Left renal pelvis (tissue), 4 donors: ENCODE measurements at regions not wholly inside any gene's neighbourhood (a gene's known extent, or its start where the extent isn't known, plus 50 kb on each side); places are given as distances from the start of the nearest gene placed in this dataset.

Experiments used
- DNase-seq, 4 donors: peaks; one replicate each; pipeline ENCODE4 v3.0.0-alpha.2; 2013; ENCODE audit warnings: low read depth in 4 of 4, low spot score in 3 of 4

DNA sequence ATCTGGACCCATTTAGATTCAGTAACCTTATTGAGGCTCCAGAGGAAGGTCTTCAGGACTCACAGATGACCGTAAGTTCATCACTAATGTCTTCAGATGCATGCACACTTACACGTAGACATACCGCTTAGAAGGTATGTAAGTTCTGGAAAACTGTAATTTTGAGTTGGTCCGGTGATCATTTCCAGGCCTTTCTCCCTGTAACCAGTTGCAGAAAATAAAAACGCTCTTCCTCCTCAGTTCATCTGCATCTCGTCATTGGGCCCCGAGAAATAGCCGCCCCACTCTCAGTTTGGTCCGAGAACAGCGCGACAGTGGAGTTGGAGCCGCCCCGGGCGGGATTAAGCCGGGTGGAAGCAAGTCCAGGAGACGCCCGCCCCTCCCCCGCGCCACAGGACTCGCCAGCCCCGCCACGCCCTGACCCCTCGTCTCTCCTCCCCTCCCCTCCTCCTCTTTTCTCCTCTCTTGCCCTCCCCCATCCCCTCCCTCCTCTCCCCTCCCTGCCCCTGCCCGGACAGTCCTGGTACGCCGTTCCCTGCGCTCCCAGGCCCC, 83.7 kb downstream of the TNFAIP2 start:
- DNase-seq = no peak

DNA sequence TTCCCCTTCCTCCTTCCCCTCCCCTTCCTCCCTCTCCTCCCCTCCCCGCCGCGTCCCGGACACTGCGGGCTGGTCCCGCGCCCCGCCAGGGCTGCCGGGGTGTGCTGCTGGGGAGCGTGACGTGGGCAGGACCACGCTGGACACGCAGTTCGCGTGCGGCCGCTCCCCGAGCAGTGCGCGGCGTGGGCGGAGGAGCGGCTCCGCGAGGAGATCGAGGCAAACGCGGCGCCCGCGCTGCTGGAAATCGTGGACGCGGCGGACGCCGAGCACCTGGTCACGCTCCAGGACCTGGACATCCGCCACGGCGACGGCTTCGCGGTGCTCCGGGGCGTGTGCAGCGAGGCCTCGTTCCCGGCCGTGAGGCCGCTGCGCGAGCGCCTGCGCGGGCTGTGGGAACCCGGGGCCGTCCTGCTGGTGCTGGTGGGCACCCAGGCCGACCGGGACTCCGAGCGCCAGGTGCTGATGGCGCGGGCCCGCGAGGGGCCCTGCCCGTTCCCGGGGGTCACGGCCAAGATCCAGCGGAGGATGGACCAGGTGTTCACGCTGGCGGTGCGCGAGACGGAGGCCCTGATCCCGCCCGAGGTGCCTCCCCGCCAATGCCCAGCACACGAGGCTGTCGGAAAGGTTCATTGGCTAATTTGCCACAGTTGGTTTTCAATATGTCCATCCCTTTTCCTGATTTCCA, 84.3 kb downstream of the TNFAIP2 start:
- DNase-seq = no peak

DNA sequence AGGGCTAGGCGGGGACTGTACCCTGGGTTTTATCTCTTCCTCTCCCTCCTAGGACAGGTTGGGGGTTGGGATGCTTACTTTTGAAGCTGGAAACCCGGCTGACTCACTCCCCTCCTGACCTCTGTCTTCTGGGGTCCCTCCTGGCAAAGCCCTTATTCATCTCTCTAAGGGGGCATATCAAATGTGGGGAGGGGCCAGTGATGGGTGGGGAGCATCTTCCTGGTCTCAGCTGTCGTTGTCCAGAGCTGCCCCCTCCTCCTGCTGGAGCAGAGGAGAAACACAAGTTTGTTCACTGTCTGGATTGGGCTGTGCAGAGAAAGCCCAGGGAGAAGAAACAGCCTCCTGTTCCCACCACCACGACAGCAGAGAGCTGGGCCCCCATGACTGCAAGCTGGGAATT, 85.8 kb downstream of the TNFAIP2 start:
- no peak for DNase-seq

DNA sequence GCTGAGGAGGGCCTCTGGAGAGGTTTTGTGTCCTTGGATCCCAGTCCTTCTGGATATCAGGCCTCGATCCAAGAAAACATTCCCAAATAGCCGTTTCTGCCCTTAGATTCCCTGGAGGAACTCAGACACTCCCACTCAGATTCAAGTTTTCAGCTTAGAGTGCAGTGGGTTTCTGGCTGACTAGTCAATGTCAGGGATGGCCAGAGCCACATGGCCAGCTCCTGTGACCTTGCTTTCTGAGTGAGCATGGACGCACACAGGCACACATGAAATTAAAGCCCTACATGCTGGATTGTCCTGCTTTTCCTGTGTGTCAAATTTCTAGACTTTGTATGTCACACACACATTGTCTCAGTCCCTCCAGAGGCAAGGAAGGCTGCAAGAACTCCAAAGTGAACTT, 86.2 kb downstream of the TNFAIP2 start:
- DNase-seq = no peak

DNA sequence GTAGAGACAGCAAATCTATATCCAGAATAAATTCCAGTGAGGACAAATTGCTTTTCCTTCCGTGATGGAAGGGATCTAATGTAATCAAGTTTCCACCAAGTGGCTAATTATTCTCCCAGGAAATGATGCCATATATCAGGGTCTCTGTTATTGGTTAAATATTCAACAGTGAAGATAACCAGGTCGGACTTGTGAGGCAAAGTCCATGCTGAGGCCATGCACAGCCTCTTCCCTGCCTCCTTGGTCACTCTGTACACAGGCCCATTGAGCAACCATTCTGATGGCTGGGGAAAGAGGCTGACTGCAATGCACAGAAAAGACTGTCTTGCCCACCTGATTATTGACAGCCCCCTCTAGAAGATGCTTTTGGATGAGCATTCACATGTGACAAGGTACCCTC, 90.1 kb downstream of the TNFAIP2 start:
- DNase-seq = no peak

DNA sequence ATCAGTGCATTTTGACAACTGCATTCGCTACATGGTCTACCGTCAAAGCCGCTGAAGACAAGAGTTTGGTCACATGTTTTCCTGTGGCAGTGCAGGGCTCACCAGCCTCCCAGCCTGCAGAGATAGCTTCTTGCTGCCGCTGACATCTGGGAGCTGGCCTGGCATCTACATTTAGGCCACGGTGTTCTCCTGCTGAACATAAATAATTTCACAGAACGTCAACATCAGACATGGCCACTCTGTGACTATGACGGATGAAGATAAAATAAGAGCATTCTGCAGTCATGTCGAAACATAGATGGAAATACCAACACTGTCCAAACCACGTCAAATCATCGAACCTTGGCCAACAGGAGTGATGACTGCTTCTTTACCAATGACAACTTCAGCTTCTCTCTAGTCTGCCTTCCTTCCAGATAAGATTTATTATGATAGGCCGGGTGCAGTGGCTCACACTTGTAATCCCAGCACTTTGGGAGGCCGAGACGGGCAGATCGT, 91.2 kb downstream of the TNFAIP2 start:
- DNase-seq = no peak

DNA sequence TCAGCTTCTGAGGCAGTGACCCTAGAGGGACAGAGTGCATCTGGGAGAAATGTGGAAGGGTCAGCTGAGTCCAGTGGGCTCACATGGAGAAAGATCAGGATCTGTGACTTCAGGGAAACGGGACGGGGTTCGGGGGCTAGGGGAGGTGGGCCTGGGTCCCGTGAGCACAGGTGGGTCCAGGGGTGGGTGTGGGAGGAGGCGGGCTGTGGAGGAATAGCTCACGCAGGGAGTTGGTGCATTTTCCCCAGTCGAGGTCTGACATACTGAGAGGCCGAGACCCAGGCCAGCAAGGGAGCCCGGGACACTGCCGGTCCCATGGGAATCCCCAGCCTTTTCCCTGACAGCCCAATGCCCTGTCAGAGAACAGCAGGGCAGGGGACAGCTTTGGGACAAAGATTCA, 93.1 kb downstream of the TNFAIP2 start:
- DNase-seq = no peak

DNA sequence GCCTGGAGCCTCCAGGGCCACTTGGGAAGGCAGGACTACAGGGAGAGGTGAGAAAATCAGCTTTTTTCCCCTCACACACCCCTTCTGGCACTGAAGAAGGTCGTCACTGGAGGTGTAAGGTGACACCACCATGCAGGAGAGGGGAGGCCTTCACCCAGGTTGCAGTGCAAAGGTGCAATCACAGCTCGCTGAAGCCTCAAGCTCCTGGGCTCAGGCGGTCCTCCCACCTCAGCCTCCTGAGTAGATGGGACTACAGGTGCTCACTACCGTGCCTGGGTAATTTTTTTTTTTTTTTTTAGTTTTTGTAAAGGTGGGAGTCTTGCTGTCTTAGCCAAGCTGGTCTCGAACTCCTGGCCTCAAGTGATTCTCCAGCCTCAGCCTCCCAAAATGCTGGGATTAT, 93.6 kb downstream of the TNFAIP2 start:
- no peak for DNase-seq

DNA sequence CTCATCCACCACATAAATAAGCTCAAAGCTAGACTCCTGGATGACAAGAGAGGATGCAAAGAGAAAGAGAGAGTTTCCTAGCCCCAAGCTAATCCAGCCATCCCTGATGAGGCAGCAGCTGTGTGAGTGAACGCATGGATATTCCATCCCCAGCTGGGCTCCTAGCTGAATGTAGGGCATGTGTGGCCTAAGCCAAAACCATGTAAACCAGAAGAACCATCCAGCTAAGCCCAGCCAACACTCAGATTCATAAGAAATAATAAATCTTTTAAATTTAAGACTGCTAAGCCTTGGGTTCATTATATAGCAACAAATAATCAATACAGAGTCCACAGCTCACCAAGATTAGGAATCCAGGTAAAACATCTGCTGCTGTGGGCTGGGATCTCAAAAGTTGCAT, 94.3 kb downstream of the TNFAIP2 start:
- no peak for DNase-seq

DNA sequence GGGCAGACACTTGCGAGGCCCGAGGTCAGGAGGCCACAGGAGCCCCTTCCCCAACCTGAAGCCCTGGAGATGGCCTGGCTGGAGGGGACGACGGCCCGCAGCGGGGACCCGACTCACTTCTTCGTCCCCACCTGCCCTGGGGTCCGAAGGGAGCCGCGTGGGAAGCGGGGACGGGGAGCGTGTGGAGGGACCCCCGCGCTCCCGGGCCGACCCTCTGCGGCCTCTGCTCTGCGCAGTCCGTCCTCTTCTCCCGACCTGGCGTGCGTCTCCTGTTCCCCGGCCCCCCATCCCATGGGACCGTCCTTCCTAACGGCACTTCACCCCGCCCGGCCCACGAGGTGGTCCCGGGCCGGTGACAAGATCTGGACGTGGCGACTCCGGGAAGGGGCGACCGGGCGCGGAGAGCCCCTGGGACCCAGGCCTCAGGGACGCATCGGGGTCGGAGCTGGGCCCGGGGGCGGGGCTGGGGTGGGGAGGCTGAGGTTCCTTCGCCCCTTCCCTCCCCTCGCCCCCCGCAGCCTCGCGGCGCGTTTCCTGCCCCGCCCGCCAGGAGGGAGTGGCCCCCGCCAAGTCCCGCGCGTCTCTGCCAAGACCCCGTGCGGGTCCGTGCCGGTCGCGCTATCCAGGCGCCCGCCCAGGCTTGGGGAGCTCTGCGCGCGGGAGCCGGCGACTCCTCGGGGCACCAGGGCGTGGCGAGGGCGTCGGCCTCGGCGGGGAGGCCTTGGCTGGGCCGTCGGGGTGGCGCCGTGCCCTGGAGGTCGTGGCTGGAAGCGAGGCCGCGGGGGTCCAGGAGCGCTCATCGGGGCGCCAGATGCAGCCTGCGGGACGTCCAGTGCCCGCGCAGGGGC, 97.1 kb downstream of the TNFAIP2 start:
- no peak for DNase-seq

DNA sequence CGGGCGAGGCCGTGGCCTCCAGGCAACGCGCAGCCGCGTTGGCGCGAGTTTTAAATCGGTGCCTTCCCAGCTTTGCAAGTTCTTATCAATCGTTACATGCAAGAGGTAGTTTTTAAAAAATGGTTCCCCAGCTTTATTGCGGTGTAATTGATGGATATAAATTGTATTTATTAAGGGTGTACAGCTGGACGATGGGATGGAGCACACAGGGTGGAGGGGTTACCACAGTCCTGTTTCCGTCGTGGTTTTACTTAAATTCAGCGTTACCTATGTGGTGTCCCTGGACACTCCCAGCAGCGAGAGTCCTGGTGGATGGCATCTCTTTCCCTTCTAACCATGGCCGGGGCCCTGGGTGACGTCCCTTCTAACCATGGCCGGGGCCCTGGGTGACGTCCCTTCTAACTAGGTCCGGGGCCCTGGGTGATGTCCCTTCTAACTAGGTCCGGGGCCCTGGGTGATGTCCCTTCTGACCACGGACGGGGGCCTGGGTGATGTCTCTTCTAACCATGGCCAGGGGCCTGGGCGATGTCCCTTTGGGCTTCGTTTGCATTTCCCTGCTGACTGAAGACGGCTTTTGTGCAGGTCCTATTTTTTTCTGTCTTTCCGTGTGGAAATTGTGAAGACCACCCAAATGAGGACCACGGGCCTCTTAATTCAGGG, 97.9 kb downstream of the TNFAIP2 start:
- no peak for DNase-seq

DNA sequence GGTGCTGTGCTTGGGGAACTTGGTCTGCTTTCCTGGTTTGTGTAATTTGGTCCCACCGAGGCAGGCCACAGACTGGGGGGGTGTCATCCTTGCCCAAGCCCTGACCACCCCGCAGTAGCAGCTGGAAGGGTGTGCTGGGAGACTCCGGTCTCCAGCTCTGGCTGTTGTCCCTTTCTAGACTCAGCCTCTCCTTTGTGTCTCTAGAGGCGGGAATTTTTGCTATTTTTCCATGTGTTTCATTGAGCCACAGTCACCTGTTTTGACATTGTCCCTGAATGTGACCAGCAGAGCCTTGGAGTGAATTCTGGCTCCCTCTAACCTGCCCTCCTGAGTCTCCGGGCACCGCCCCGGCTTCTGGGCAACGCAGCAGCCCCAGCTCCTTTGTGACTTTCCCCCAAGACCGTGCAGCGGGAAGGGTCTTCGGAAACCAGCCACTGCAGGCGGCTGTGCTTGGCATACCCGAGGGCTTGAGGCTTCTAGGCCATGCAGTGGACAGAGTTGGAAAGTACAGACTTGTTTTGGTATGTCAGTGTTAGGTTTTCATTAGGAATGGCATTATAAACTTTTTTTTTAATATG, 98.6 kb downstream of the TNFAIP2 start:
- DNase-seq = no peak

DNA sequence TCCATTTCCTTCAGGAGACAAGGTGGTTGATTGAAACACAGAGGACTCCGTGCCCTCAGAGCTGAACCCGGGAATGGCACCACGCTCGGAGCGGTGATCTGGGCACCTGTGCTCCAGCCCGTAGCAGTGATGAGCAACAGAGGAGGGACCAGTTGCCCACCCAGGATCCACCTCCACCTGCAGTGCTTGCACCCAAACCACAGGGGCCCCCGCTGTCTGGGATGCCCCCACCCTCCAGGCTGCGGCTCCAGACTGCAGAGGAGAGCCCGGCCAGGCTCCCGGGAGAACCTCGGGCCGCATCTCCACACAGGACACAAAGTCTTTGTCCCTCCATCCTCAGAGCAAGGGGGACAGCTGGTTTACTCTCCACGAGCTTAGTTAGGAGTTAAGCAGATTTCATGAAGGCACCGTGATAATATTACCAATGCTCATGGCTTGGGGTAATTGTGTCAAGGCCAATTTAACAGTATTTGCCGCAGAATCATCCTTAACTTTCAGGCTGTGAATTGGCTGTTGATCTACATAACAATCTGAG, 100.6 kb downstream of the TNFAIP2 start:
- no peak for DNase-seq

DNA sequence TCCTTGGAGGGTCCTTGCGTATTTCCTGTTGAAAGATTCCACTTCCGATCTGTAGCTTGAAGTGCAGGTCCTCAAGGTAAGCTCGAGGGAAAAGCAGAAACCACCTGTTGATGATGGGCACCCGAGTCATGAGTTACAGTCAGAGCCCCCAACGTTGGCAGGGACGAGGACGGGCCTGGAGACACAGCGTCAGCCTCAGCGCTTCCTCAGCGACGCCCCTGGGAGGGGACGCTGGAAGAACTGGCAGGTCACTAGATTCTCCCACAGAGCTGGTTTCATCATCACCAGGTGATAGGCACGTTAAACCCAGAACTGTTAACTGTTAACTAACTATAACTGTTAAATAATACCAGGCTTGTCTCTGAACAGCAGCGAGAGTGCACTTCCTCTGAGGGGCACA, 101.8 kb downstream of the TNFAIP2 start:
- DNase-seq = no peak

DNA sequence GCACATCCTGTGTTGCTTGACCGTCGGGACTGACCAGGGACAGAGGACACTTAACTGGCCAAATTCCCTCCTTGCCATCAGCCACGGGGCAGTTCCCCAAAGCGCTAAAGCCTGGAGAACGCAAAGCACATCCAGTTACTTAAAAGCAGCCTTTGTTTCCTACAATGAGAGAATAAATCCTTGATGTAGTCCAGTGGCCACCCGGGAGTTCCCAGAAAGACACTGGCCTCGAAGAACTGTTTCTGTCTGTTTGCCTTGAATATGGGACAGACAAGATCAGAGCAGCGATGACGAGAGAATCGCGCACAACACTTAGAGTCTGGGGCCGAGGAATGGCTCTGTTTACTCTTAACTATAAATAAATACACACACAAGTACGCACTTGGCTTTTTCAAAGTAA, 102.2 kb downstream of the TNFAIP2 start:
- DNase-seq = no peak

DNA sequence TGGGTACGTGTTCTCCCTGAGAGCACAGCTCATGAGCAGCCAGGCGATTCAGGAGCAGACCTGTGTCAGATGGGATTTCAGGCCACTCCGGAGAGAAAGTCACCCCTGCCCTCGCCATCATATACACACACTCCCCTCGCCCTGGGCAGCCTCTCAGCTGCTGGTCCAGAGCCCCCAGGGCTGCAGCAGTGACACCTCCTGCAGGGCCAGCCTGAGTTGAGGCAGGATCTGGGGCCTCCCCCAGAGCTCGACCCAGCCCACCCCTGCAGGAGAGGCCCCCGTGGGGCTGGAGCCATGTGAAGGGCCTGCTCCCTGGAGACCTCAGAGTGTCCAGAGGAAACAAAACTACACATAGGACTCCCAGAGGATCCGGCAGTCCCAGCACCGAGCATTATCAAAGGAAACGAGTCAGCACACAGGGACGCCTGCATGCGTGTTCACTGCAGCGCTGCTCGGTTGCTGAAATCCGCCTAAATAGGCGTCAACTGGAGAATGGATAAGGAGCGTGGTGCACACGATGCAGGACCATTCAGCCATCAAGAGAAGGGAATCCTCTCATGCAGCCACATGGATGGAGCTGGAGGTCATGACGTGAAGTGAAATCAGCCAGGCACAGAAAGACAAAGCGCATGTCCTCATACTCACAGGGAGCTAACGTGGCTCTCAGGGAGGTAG, 104.0 kb downstream of the TNFAIP2 start:
- no peak for DNase-seq

DNA sequence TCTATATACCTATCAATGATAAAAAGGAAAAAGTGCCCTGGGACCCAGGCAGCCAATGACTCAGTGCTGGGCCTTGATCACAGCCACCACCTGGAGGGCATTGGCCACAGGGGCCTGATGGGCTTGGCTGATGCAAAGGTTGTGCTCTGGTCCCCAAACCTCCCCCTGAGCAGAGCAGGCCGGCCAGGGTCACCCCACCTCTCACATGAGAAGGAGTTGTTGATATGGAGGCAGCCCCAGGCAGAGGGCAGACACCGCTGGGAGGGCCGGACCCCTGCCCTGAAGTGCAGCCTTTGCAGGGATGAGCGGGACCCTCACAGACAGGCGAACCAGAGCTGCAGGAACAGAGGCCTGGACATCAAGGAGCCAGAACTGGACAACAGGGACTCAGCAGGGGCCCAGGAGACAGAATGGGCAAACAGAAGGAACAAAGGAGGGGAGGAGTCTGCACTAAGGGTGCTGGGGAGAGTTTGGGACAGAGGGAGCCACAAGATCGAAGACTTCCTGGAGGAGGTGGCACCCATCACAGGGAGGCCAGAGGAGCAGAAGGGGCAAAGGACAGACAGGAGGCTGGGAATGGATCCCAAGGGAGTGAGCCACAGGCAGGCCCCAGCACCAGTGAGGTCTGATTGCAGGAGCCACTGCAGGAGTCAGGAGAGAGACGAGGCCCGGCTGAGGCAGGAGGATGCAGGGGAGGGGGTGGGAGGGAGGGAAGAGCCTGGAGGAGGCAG, 105.0 kb downstream of the TNFAIP2 start:
- DNase-seq = no peak

DNA sequence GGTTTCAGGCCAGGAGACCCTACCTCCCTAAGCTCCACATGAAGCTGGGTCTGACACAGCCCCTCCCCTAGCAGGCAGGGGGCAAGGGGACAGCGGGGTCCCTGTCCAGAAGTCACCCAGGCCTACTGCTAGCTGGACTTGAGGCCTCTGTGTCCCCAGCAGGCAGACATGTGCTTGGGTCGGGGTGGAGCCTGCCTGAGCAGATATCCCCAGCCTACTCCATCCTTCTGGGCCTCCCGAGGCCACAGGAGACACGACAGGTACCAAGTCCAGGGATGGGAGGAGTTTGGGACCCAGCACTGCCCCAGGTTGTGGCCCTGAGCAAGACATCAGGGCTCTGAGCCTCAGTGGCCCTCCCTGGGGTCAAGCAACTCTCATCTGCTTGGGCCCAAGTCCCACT, 105.2 kb upstream of the EIF5 start:
- DNase-seq = no peak

DNA sequence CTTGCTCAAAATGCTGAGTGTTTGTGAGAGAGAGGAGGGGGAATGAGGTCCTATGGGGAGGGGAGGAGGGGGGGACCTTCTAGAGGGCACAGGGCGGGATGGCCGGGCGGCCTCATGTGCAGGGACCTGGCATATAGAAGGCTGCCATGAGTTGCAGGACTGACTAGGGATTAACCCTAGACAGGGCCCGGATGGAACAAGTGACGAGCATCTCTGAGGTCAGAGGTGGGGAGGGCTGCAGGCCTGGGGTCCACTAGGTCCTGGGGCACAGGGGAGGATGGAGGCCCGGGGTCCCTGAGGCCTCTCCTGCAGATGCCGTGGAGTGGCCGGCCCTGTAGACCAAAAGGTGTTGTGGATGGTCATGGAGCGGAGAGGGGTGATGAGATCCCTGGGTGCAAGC, 104.0 kb upstream of the EIF5 start:
- DNase-seq = no peak
